Esophagus muscularis mucosa (tissue), 3 donors: ENCODE measurements at regions not wholly inside any gene's neighbourhood (a gene's known extent, or its start where the extent isn't known, plus 50 kb on each side); places are given as distances from the start of the nearest gene placed in this dataset.

Experiments used
- CTCF ChIP-seq, 3 experiments: fragments of 200-600 bp in 2 of 3; fragments of 450-650 bp in 1 of 3; sonication (generic) in 2 of 3; IDR thresholded peaks; one replicate each; pipeline ENCODE4 v1.5.1; 2017 to 2019; ENCODE audit warnings: antibody characterized with exemption in 3 of 3, mild to moderate bottlenecking in 2 of 3, moderate library complexity in 1 of 3
- POLR2A ChIP-seq: fragments of 450-650 bp; IDR thresholded peaks from one replicate; pipeline ENCODE4 v1.6.1; 2017; ENCODE audit warnings: antibody characterized with exemption, moderate library complexity, mild to moderate bottlenecking, low read depth

GRCh38 chr5:53323511-53323910, 156.9 kb upstream of the FST start:
- no peak for TF ChIP-seq CTCF (IDR thresholded peaks at IDR 0.05)
- TF ChIP-seq POLR2A = no peak
